BJ (cell line): ENCODE measurements at regions not wholly inside any gene's neighbourhood (a gene's known extent, or its start where the extent isn't known, plus 50 kb on each side); places are given as distances from the start of the nearest gene placed in this dataset.
A peak's percentile ranks its signal among the peaks of the same experiment; 100 is the strongest.
"Not testable (repeated sequence)": the region's sequence is repeated elsewhere in the genome, so short reads cannot be mapped to it uniquely, and the experiment has no call there.

Experiments
- CTCF ChIA-PET: fragments of 350-600 bp; formaldehyde crosslinking; extraction: SDS; loops from one replicate; lab custom pipeline; 2021; ENCODE audit warnings: antibody characterized with exemption, inconsistent platforms; lab: Yijun Ruan, JAX
- POLR2A ChIA-PET: fragments of 300-600 bp; sonication (Branson Sonifier 250); formaldehyde crosslinking; extraction: SDS; loops from one replicate; lab custom pipeline; 2021; ENCODE audit warnings: antibody characterized with exemption; lab: Charles Lee
- DNase-seq: peaks from one replicate; pipeline ENCODE4 v3.0.0-alpha.2; 2011; ENCODE audit warnings: low read depth
- H3K27me3 ChIP-seq: 2 replicates; pipeline ENCODE4 v1.6.0; 2011; ENCODE audit warnings: low read length; ENCODE audit not compliant: control insufficient read depth, insufficient read depth
- H3K36me3 ChIP-seq: 2 replicates; pipeline ENCODE4 v1.5.1; 2011; ENCODE audit warnings: low read length; ENCODE audit not compliant: control insufficient read depth, insufficient read depth
- H3K4me3 ChIP-seq: 2 replicates; pipeline ENCODE4 v1.5.1; 2011; ENCODE audit warnings: low read depth, mild to moderate bottlenecking, control low read depth, low read length
- CTCF ChIP-seq: IDR thresholded peaks from 2 replicates; pipeline ENCODE4 v1.5.1; 2011; ENCODE audit warnings: low read depth, mild to moderate bottlenecking, control low read depth, inconsistent platforms, low read length, moderate library complexity; ENCODE audit not compliant: insufficient read depth

GRCh38 chr6:163863565-163863964 is 449.0 kb downstream of the QKI start:
- no peak overlapping the region for H3K4me3 ChIP-seq
- ChIA-PET CTCF (no interaction called here), POLR2A (no interaction called here)
- H3K36me3 ChIP-seq, result no peaks in the 10 kb centered on the region
- no peaks in the 10 kb centered on the region for H3K27me3 ChIP-seq
- DNase-seq, result no peak
- TF ChIP-seq CTCF, result no peak

- no peak for TF ChIP-seq CTCF
- POLR2A ChIA-PET, result no interaction called here
Measured at GRCh38 chr6:163862701-163863100, 448.2 kb downstream of the QKI start.

GRCh38 chr6:163861627-163862026 is 447.1 kb downstream of the QKI start:
- POLR2A ChIA-PET, result no interaction called here
- Histone ChIP-seq H3K27me3 (no peaks in the 10 kb centered on the region), H3K36me3 (no peaks in the 10 kb centered on the region), H3K4me3 (no peak overlapping the region)
- DNase-seq, result no peak
- TF ChIP-seq CTCF, result no peak
- CTCF ChIA-PET, result no interaction called here

More at GRCh38 chr6:163862701-163863100, 448.2 kb downstream of the QKI start:
- Histone ChIP-seq H3K4me3 (no peak overlapping the region), H3K27me3 (no peaks in the 10 kb centered on the region), H3K36me3 (no peaks in the 10 kb centered on the region)
- CTCF ChIA-PET, result no interaction called here
- no peak for DNase-seq

GRCh38 chr6:163860287-163861081 is 446.0 kb downstream of the QKI start:
- ChIA-PET CTCF (interaction anchor here (1.4 kb wide), 1 partner anchor 95 kb away, joined by 3 read pairs; no protein-coding TSS in a partner anchor), POLR2A (no interaction called here)
- Histone ChIP-seq H3K27me3 (no peaks in the 10 kb centered on the region), H3K36me3 (no peaks in the 10 kb centered on the region), H3K4me3 (peak overlapping the region; percentile 17; the same call in 1 of the 2 replicates)
- DNase-seq, result peak; percentile 9
- TF ChIP-seq CTCF, result no peak

GRCh38 chr6:163858870-163859269 is 444.4 kb downstream of the QKI start:
- H3K4me3 ChIP-seq, POLR2A ChIA-PET, H3K36me3 ChIP-seq, H3K27me3 ChIP-seq, DNase-seq, CTCF ChIA-PET: not testable (repeated sequence)
